Mesenchymal stem cell (in vitro differentiated cells and primary cell): ENCODE measurements at regions not wholly inside any gene's neighbourhood (a gene's known extent, or its start where the extent isn't known, plus 50 kb on each side); places are given as distances from the start of the nearest gene placed in this dataset.

Experiments used
- DNase-seq: peaks from one replicate; pipeline ENCODE4 v3.0.0-alpha.2; 2013
- H2AFZ ChIP-seq: one replicate; pipeline ENCODE4 v1.6.1; 2013; ENCODE audit warnings: low read depth, mild to moderate bottlenecking, control low read depth, inconsistent platforms, low read length, moderate library complexity
- H2AK5ac ChIP-seq: 2 replicates; pipeline ENCODE4 v1.6.1; 2013; ENCODE audit warnings: low read length, moderate library complexity, mild to moderate bottlenecking, inconsistent platforms; ENCODE audit not compliant: severe bottlenecking
- H2BK120ac ChIP-seq: one replicate; pipeline ENCODE4 v1.6.1; 2013; ENCODE audit warnings: low read depth, mild to moderate bottlenecking, inconsistent platforms, low read length, moderate library complexity
- H2BK12ac ChIP-seq, 2 experiments: one replicate each; pipeline ENCODE4 v1.6.1; 2013; ENCODE audit warnings: inconsistent platforms in 2 of 2, low read length in 2 of 2, mild to moderate bottlenecking in 2 of 2, moderate library complexity in 2 of 2, control low read depth in 1 of 2
- H2BK15ac ChIP-seq: one replicate; pipeline ENCODE4 v1.6.1; 2013; ENCODE audit warnings: mild to moderate bottlenecking, low read depth, inconsistent platforms; ENCODE audit not compliant: poor library complexity, severe bottlenecking
- H2BK5ac ChIP-seq: 2 replicates; pipeline ENCODE4 v1.6.1; 2013; ENCODE audit warnings: low read depth, mild to moderate bottlenecking, low read length, control low read depth, inconsistent platforms; ENCODE audit not compliant: poor library complexity, severe bottlenecking
- H3K14ac ChIP-seq, 2 experiments: one replicate each; pipeline ENCODE4 v1.6.1; 2013; ENCODE audit warnings: inconsistent platforms in 2 of 2, low read length in 2 of 2, control low read depth in 1 of 2, mild to moderate bottlenecking in 1 of 2, moderate library complexity in 1 of 2
- H3K18ac ChIP-seq, 2 experiments: one replicate each; pipeline ENCODE4 v1.6.1; 2013; ENCODE audit warnings: inconsistent platforms in 2 of 2, low read length in 2 of 2, control low read depth in 1 of 2, low read depth in 1 of 2, mild to moderate bottlenecking in 1 of 2
- H3K23ac ChIP-seq, 2 experiments: one replicate each; pipeline ENCODE4 v1.6.1; 2013; ENCODE audit warnings: inconsistent platforms in 2 of 2, low read length in 2 of 2, mild to moderate bottlenecking in 2 of 2, moderate library complexity in 2 of 2, control low read depth in 1 of 2
- H3K27ac ChIP-seq: 2 replicates; pipeline ENCODE4 v1.5.1; 2013; ENCODE audit warnings: mild to moderate bottlenecking, moderate library complexity, low read length, control low read depth, inconsistent platforms; ENCODE audit not compliant: poor library complexity, severe bottlenecking
- H3K27me3 ChIP-seq, 2 experiments: 2 replicates each; pipeline versions ENCODE4 v1.6.1 to v1.7.0; 2013; ENCODE audit warnings: low read length in 2 of 2, mild to moderate bottlenecking in 2 of 2, moderate library complexity in 2 of 2, control low read depth in 1 of 2, inconsistent platforms in 1 of 2; ENCODE audit not compliant: control insufficient read depth in 1 of 2, insufficient read depth in 1 of 2
- H3K36me3 ChIP-seq, 2 experiments: 2 replicates each; pipeline versions ENCODE4 v1.6.1 to v1.7.0; 2013; ENCODE audit warnings: low read length in 2 of 2, control low read depth in 1 of 2, inconsistent platforms in 1 of 2, low read depth in 1 of 2, mild to moderate bottlenecking in 1 of 2; ENCODE audit not compliant: insufficient read depth in 2 of 2, control insufficient read depth in 1 of 2
- H3K4ac ChIP-seq, 2 experiments: one replicate each; pipeline ENCODE4 v1.6.1; 2013; ENCODE audit warnings: inconsistent platforms in 2 of 2, low read length in 2 of 2, mild to moderate bottlenecking in 2 of 2, moderate library complexity in 2 of 2, control low read depth in 1 of 2, low read depth in 1 of 2
- H3K4me1 ChIP-seq: 2 replicates; pipeline ENCODE4 v1.6.1; 2013; ENCODE audit warnings: low read depth, low read length, control low read depth; ENCODE audit not compliant: control insufficient read depth, insufficient read depth
- H3K4me2 ChIP-seq: 2 replicates; pipeline ENCODE4 v1.6.1; 2013; ENCODE audit warnings: low read length, mild to moderate bottlenecking, inconsistent platforms; ENCODE audit not compliant: poor library complexity, severe bottlenecking
- H3K4me3 ChIP-seq, 2 experiments: 2 replicates each; pipeline versions ENCODE4 v1.5.1 to v1.7.0; 2013; ENCODE audit warnings: low read length in 2 of 2, mild to moderate bottlenecking in 2 of 2, control low read depth in 1 of 2, low read depth in 1 of 2; ENCODE audit not compliant: insufficient read depth in 1 of 2
- H3K79me1 ChIP-seq: replicated peaks from 2 replicates; pipeline ENCODE4 v1.6.1; 2013; ENCODE audit warnings: mild to moderate bottlenecking, control low read depth, low read length, inconsistent platforms; ENCODE audit not compliant: poor library complexity, severe bottlenecking
- H3K9ac ChIP-seq: 2 replicates; pipeline ENCODE4 v1.7.0; 2013; ENCODE audit warnings: mild to moderate bottlenecking, low read length, moderate library complexity
- H3K9me3 ChIP-seq: 2 replicates; pipeline ENCODE4 v1.7.0; 2013; ENCODE audit warnings: mild to moderate bottlenecking, low read length; ENCODE audit not compliant: control insufficient read depth
- H4K8ac ChIP-seq: one replicate; pipeline ENCODE4 v1.6.1; 2013; ENCODE audit warnings: inconsistent platforms, mild to moderate bottlenecking, low read length, moderate library complexity
- H4K91ac ChIP-seq: one replicate; pipeline ENCODE4 v1.6.1; 2013; ENCODE audit warnings: mild to moderate bottlenecking, low read length, inconsistent platforms
- WGBS: methylation state at CpG from one replicate; pipeline ENCODE4 v1.1.7; 2013; ENCODE audit warnings: mixed read lengths; 5-methylcytosine and 5-hydroxymethylcytosine counted together

GRCh38 chr5:68771221-68771620 is 322.6 kb upstream of the SLC30A5 start:
- Histone ChIP-seq H3K14ac (no peak overlapping the region), H3K9ac (no peak overlapping the region), H3K27ac (no peak overlapping the region), H3K18ac (no peak overlapping the region), H3K4ac (no peak overlapping the region), H4K91ac (no peak overlapping the region), H3K4me3 (no peak overlapping the region), H2BK120ac (no peak overlapping the region), H3K4me2 (no peak overlapping the region), H2BK15ac (no peak overlapping the region), H2BK12ac (no peak overlapping the region), H3K9me3 (no peaks in the 10 kb centered on the region), H3K79me1 (no peaks in the 10 kb centered on the region), H4K8ac (no peak overlapping the region), H2BK5ac (no peak overlapping the region), H2AFZ (no peak overlapping the region), H2AK5ac (no peak overlapping the region), H3K4me1 (no peaks in the 10 kb centered on the region), H3K36me3 (no peaks in the 10 kb centered on the region), H3K23ac (no peak overlapping the region), H3K27me3 (peaks cover 0 to 10% of the 10 kb centered on the region in 2 experiments)
- 83% methylated on average over 4 of the region's 4 CpGs for WGBS
- no peak for DNase-seq

- H3K4me3 ChIP-seq = no peak overlapping the region
- no peaks in the 10 kb centered on the region for H3K9me3 ChIP-seq
- H3K4me1 ChIP-seq = no peaks in the 10 kb centered on the region
- no peak overlapping the region for H2BK5ac ChIP-seq
- H3K27ac ChIP-seq = no peak overlapping the region
- no peak overlapping the region for H2BK15ac ChIP-seq
- no peak overlapping the region for H3K18ac ChIP-seq
- H3K9ac ChIP-seq = no peak overlapping the region
- H2BK120ac ChIP-seq = no peak overlapping the region
- H4K91ac ChIP-seq = no peak overlapping the region
- no peak overlapping the region for H2AFZ ChIP-seq
- no peak overlapping the region for H4K8ac ChIP-seq
- 69% methylated on average over 2 of the region's 3 CpGs for WGBS
- DNase-seq = no peak
- H3K4me2 ChIP-seq = no peak overlapping the region
- no peak overlapping the region for H3K23ac ChIP-seq
- H3K36me3 ChIP-seq = no peaks in the 10 kb centered on the region
- peaks cover 0 to 10% of the 10 kb centered on the region in 2 experiments for H3K27me3 ChIP-seq
- no peak overlapping the region for H2AK5ac ChIP-seq
- no peak overlapping the region for H2BK12ac ChIP-seq
- H3K4ac ChIP-seq = no peak overlapping the region
- H3K14ac ChIP-seq = no peak overlapping the region
- H3K79me1 ChIP-seq = no peaks in the 10 kb centered on the region
Measured at GRCh38 chr5:68771732-68772131, 322.1 kb upstream of the SLC30A5 start.

GRCh38 chr5:68776381-68776780 is 317.4 kb upstream of the SLC30A5 start:
- no peak overlapping the region for H4K8ac ChIP-seq
- no peak overlapping the region for H2BK5ac ChIP-seq
- H3K4ac ChIP-seq = no peak overlapping the region
- no peak overlapping the region for H3K23ac ChIP-seq
- H3K79me1 ChIP-seq = no peaks in the 10 kb centered on the region
- H3K4me2 ChIP-seq = no peak overlapping the region
- WGBS = 83% methylated on average over 1 of the region's 3 CpGs
- no peak overlapping the region for H4K91ac ChIP-seq
- no peaks in the 10 kb centered on the region for H3K9me3 ChIP-seq
- H2BK120ac ChIP-seq = no peak overlapping the region
- no peak for DNase-seq
- H2AK5ac ChIP-seq = no peak overlapping the region
- no peak overlapping the region for H2AFZ ChIP-seq
- H3K27me3 ChIP-seq = no peaks in the 10 kb centered on the region
- no peaks in the 10 kb centered on the region for H3K36me3 ChIP-seq
- H3K4me1 ChIP-seq = no peaks in the 10 kb centered on the region
- no peak overlapping the region for H3K27ac ChIP-seq
- no peak overlapping the region for H3K14ac ChIP-seq
- no peak overlapping the region for H2BK15ac ChIP-seq
- H3K4me3 ChIP-seq = no peak overlapping the region
- no peak overlapping the region for H3K9ac ChIP-seq
- H3K18ac ChIP-seq = no peak overlapping the region
- H2BK12ac ChIP-seq = no peak overlapping the region

GRCh38 chr5:68777135-68777534 is 316.7 kb upstream of the SLC30A5 start:
- Histone ChIP-seq H3K14ac (no peak overlapping the region), H3K27me3 (no peaks in the 10 kb centered on the region), H2AK5ac (no peak overlapping the region), H2BK120ac (no peak overlapping the region), H4K91ac (no peak overlapping the region), H4K8ac (no peak overlapping the region), H2BK12ac (no peak overlapping the region), H2AFZ (no peak overlapping the region), H3K18ac (no peak overlapping the region), H3K4ac (no peak overlapping the region), H3K4me3 (no peak overlapping the region), H3K4me2 (no peak overlapping the region), H3K27ac (no peak overlapping the region), H3K4me1 (no peaks in the 10 kb centered on the region), H3K23ac (no peak overlapping the region), H3K9ac (no peak overlapping the region), H2BK15ac (no peak overlapping the region), H3K9me3 (no peaks in the 10 kb centered on the region), H2BK5ac (no peak overlapping the region), H3K79me1 (no peaks in the 10 kb centered on the region), H3K36me3 (no peaks in the 10 kb centered on the region)
- DNase-seq = no peak
- 85% methylated on average over 2 of the region's 2 CpGs for WGBS
